ENCODE measurements at regions not wholly inside any gene's neighbourhood (a gene's known extent, or its start where the extent isn't known, plus 50 kb on each side); places are given as distances from the start of the nearest gene placed in this dataset.

DNA sequence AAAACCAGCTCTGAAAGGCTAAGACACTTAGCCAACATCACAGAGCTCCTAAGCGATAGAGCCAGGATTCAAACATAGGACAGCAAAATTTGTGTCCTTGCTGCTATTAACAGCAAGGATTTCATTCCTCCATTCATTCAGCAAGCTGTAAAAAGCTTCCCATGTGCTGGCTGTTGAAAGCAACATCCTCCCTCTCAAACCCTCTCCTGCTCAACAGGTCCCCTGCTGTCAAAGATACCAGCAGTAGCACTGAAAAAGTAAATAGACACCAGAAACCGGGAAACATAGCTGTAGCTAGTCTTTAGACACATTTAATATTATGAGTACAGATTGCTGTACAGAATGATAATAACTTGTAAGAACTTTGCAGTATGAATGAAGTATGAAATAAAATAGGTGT is 52.6 kb upstream of the ADAMTSL1 start (continued):
- TF ChIP-seq, protein P1, sequence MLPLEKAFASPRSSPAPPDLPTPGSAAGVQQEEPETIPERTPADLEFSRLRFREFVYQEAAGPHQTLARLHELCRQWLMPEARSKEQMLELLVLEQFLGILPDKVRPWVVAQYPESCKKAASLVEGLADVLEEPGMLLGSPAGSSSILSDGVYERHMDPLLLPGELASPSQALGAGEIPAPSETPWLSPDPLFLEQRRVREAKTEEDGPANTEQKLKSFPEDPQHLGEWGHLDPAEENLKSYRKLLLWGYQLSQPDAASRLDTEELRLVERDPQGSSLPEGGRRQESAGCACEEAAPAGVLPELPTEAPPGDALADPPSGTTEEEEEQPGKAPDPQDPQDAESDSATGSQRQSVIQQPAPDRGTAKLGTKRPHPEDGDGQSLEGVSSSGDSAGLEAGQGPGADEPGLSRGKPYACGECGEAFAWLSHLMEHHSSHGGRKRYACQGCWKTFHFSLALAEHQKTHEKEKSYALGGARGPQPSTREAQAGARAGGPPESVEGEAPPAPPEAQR (CRISPR knock-in tag; IDR thresholded peaks at IDR 0.05), result no peak
- TF ChIP-seq GTF2I (CRISPR knock-in tag; conservative IDR thresholded peaks at IDR 0.05) (no peak), USF1 (CRISPR knock-in tag; IDR thresholded peaks at IDR 0.05) (no peak), NR3C1 (CRISPR knock-in tag; conservative IDR thresholded peaks at IDR 0.05; ENCODE audit: low read depth) (no peak)

GRCh38 chr9:18422296-18423036 is 51.5 kb upstream of the ADAMTSL1 start:
- no peaks in the 10 kb centered on the region for H3K9me3 Mint-ChIP-seq
- CTCF ChIA-PET, result interaction anchor here (2.8 kb wide), 1 partner anchor 20 kb away, joined by 16 read pairs; no protein-coding TSS in a partner anchor
- no peak overlapping the region for H3K27ac Mint-ChIP-seq
- peaks cover 13% of the 10 kb centered on the region for H3K4me1 Mint-ChIP-seq
- H3K27me3 Mint-ChIP-seq (ENCODE audit: low read depth), result no peaks in the 10 kb centered on the region
- DNase-seq (ENCODE audit: low spot score) (no peak), ATAC-seq (no peak)
- no peak overlapping the region for H3K4me3 Mint-ChIP-seq
- TF ChIP-seq FOXK1 (CRISPR knock-in tag; IDR thresholded peaks at IDR 0.05) (no peak), AR (CRISPR knock-in tag; IDR thresholded peaks at IDR 0.05) (no peak), PREB (CRISPR knock-in tag; IDR thresholded peaks at IDR 0.05; ENCODE audit: borderline replicate concordance) (no peak), ATF1 (CRISPR knock-in tag; IDR thresholded peaks at IDR 0.05) (no peak), NFATC4 (CRISPR knock-in tag; IDR thresholded peaks at IDR 0.05) (no peak), ZBTB43 (CRISPR knock-in tag; IDR thresholded peaks at IDR 0.05) (no peak), CBFB (CRISPR knock-in tag; IDR thresholded peaks at IDR 0.05; ENCODE audit: low read depth) (no peak), NFYB (CRISPR knock-in tag; conservative IDR thresholded peaks at IDR 0.05; ENCODE audit: low read depth) (no peak), ATF2 (CRISPR knock-in tag; IDR thresholded peaks at IDR 0.05; ENCODE audit: borderline replicate concordance, low read depth) (no peak), STAT6 (CRISPR knock-in tag; conservative IDR thresholded peaks at IDR 0.05; ENCODE audit: low read depth) (no peak), SP1 (CRISPR knock-in tag; conservative IDR thresholded peaks at IDR 0.05) (no peak), ZNF263 (CRISPR knock-in tag; IDR thresholded peaks at IDR 0.05; ENCODE audit: low read depth) (no peak), NR1H2 (CRISPR knock-in tag; IDR thresholded peaks at IDR 0.05) (no peak), GABPB1 (CRISPR knock-in tag; IDR thresholded peaks at IDR 0.05) (no peak), IRF2 (CRISPR knock-in tag; IDR thresholded peaks at IDR 0.05; ENCODE audit: borderline replicate concordance, low read depth) (no peak), NR3C1 (CRISPR knock-in tag; conservative IDR thresholded peaks at IDR 0.05; ENCODE audit: low read depth) (no peak), ELF4 (CRISPR knock-in tag; IDR thresholded peaks at IDR 0.05; ENCODE audit: low read depth) (no peak)
- TF ChIP-seq, protein P2, sequence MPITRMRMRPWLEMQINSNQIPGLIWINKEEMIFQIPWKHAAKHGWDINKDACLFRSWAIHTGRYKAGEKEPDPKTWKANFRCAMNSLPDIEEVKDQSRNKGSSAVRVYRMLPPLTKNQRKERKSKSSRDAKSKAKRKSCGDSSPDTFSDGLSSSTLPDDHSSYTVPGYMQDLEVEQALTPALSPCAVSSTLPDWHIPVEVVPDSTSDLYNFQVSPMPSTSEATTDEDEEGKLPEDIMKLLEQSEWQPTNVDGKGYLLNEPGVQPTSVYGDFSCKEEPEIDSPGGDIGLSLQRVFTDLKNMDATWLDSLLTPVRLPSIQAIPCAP (CRISPR knock-in tag; IDR thresholded peaks at IDR 0.05), result no peak
- TF ChIP-seq, protein P3, sequence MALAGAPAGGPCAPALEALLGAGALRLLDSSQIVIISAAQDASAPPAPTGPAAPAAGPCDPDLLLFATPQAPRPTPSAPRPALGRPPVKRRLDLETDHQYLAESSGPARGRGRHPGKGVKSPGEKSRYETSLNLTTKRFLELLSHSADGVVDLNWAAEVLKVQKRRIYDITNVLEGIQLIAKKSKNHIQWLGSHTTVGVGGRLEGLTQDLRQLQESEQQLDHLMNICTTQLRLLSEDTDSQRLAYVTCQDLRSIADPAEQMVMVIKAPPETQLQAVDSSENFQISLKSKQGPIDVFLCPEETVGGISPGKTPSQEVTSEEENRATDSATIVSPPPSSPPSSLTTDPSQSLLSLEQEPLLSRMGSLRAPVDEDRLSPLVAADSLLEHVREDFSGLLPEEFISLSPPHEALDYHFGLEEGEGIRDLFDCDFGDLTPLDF (CRISPR knock-in tag; IDR thresholded peaks at IDR 0.05), result no peak
- POLR2A ChIA-PET, result interaction anchor here (0.6 kb wide), 1 partner anchor 139 kb away, joined by 4 read pairs; no protein-coding TSS in a partner anchor
- no peaks in the 10 kb centered on the region for H3K36me3 Mint-ChIP-seq

Measured in WTC11 (cell line).